Right atrium auricular region (tissue), 2 donors: ENCODE measurements at regions not wholly inside any gene's neighbourhood (a gene's known extent, or its start where the extent isn't known, plus 50 kb on each side); places are given as distances from the start of the nearest gene placed in this dataset.

ENCODE experiments used
- DNase-seq: peaks from one replicate; pipeline ENCODE4 v3.0.0-alpha.2; 2019; ENCODE audit warnings: low spot score
- H3K27ac ChIP-seq, 2 donors: fragments of 200-600 bp; sonication (generic); 1 replicate in 1 of 2; 2 replicates in 1 of 2; pipeline ENCODE4 v1.5.1; 2016 to 2019
- H3K27me3 ChIP-seq, 2 donors: fragments of 200-600 bp; sonication (generic); one replicate each; pipeline versions ENCODE4 v1.5.1 to v1.6.0; 2017 to 2019
- H3K36me3 ChIP-seq: fragments of 200-600 bp; sonication (generic); one replicate; pipeline ENCODE4 v1.5.1; 2016
- H3K4me1 ChIP-seq, 2 donors: fragments of 200-600 bp; sonication (generic); one replicate each; pipeline versions ENCODE4 v1.5.1 to v1.6.0; 2017 to 2019
- H3K4me3 ChIP-seq, 2 donors: fragments of 200-600 bp; sonication (generic); 1 replicate in 1 of 2; 2 replicates in 1 of 2; pipeline ENCODE4 v1.5.1; 2017 to 2019; ENCODE audit warnings: mild to moderate bottlenecking in 1 of 2, moderate library complexity in 1 of 2
- H3K9me3 ChIP-seq, 2 donors: fragments of 200-600 bp; sonication (generic); one replicate each; pipeline ENCODE4 v1.5.1; 2019
- CTCF ChIP-seq, 2 donors: fragments of 200-600 bp; sonication (generic); IDR thresholded peaks; one replicate each; pipeline ENCODE4 v1.5.1; 2019; ENCODE audit warnings: antibody characterized with exemption in 2 of 2

- Histone ChIP-seq H3K9me3 (no peaks in the 10 kb centered on the region), H3K27ac (peak overlapping the region in 1 of 2 donors; percentile 82), H3K36me3 (no peaks in the 10 kb centered on the region), H3K4me3 (no peak overlapping the region), H3K27me3 (no peaks in the 10 kb centered on the region), H3K4me1 (peaks cover 0 to 24% of the 10 kb centered on the region in 2 donors)
- no peak for TF ChIP-seq CTCF (IDR thresholded peaks at IDR 0.05)
- DNase-seq: no peak
Measured at GRCh38 chr13:26979334-26979733, 192.3 kb downstream of the USP12 start.

GRCh38 chr13:26978081-26978860 lies 193.3 kb downstream of the USP12 start:
- no peaks in the 10 kb centered on the region for H3K36me3 ChIP-seq
- H3K27me3 ChIP-seq: no peaks in the 10 kb centered on the region
- H3K4me3 ChIP-seq: no peak overlapping the region
- DNase-seq: no peak
- TF ChIP-seq CTCF (IDR thresholded peaks at IDR 0.05): no peak
- peaks cover 0 to 17% of the 10 kb centered on the region in 2 donors for H3K4me1 ChIP-seq
- peak overlapping the region; percentile 46 to 82 for H3K27ac ChIP-seq
- no peaks in the 10 kb centered on the region for H3K9me3 ChIP-seq

- peaks cover 0 to 15% of the 10 kb centered on the region in 2 donors for H3K4me1 ChIP-seq
- H3K9me3 ChIP-seq: no peaks in the 10 kb centered on the region
- no peak overlapping the region for H3K4me3 ChIP-seq
- H3K27me3 ChIP-seq: no peaks in the 10 kb centered on the region
- H3K36me3 ChIP-seq: no peaks in the 10 kb centered on the region
- DNase-seq: no peak
- no peak for TF ChIP-seq CTCF (IDR thresholded peaks at IDR 0.05)
- peak overlapping the region; percentile 46 to 82 for H3K27ac ChIP-seq
Measured at GRCh38 chr13:26977541-26977940, 194.1 kb downstream of the USP12 start.

- Histone ChIP-seq H3K36me3 (no peaks in the 10 kb centered on the region), H3K27ac (no peak overlapping the region), H3K4me3 (no peak overlapping the region), H3K9me3 (no peaks in the 10 kb centered on the region), H3K4me1 (peaks cover 0 to 15% of the 10 kb centered on the region in 2 donors), H3K27me3 (no peaks in the 10 kb centered on the region)
- TF ChIP-seq CTCF (IDR thresholded peaks at IDR 0.05): no peak
- no peak for DNase-seq
Measured at GRCh38 chr13:26976313-26976712, 195.3 kb downstream of the USP12 start.

- Histone ChIP-seq H3K36me3 (no peaks in the 10 kb centered on the region), H3K4me3 (no peak overlapping the region), H3K4me1 (peaks cover 0 to 13% of the 10 kb centered on the region in 2 donors), H3K27me3 (no peaks in the 10 kb centered on the region), H3K27ac (no peak overlapping the region), H3K9me3 (no peaks in the 10 kb centered on the region)
- no peak for TF ChIP-seq CTCF (IDR thresholded peaks at IDR 0.05)
- no peak for DNase-seq
Measured at GRCh38 chr13:26973946-26974345, 197.7 kb downstream of the USP12 start.

- Histone ChIP-seq H3K27me3 (no peaks in the 10 kb centered on the region), H3K36me3 (no peaks in the 10 kb centered on the region), H3K27ac (no peak overlapping the region), H3K4me1 (peaks cover 0 to 13% of the 10 kb centered on the region in 2 donors), H3K4me3 (no peak overlapping the region), H3K9me3 (no peaks in the 10 kb centered on the region)
- no peak for TF ChIP-seq CTCF (IDR thresholded peaks at IDR 0.05)
- DNase-seq: no peak
Measured at GRCh38 chr13:26973295-26973694, 198.3 kb downstream of the USP12 start.
